ENCODE measurements at regions not wholly inside any gene's neighbourhood (a gene's known extent, or its start where the extent isn't known, plus 50 kb on each side); places are given as distances from the start of the nearest gene placed in this dataset.

DNA sequence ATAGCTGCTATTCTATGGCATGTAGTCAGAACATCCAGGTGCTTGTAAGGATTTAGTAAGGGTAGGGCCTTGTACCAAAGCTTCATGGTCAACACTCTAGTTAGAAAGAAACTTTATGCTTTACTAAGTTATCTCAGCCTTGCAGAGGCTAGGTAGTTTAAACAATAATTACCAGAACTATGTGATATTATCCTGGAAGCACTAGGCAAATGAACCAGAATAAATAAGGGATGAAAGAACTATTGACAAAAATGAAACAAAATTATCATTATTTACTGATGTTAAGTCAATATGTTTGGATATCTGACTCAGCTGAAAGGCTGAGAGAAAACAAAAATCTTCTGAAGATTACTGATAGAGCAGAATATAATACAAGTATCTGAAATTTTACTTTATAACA, 1089.1 kb upstream of the RAG2 start:
- Histone ChIP-seq H2AFZ (no peak overlapping the region), H3K36me3 (ENCODE audit: control insufficient read depth, insufficient read depth, low read length) (no peaks in the 10 kb centered on the region), H3K9me3 (ENCODE audit: control insufficient read depth, low read length) (no peaks in the 10 kb centered on the region), H3K27ac (no peak overlapping the region), H3K4me2 (ENCODE audit: low read length) (no peak overlapping the region), H3K27me3 (ENCODE audit: control insufficient read depth, insufficient read depth, low read length) (no peaks in the 10 kb centered on the region), H3K9ac (no peak overlapping the region), H3K4me1 (no peaks in the 10 kb centered on the region), H3K4me3 (ENCODE audit: low read depth, low read length) (no peak overlapping the region), H3K79me2 (no peaks in the 10 kb centered on the region)
- TF ChIP-seq, protein P1, sequence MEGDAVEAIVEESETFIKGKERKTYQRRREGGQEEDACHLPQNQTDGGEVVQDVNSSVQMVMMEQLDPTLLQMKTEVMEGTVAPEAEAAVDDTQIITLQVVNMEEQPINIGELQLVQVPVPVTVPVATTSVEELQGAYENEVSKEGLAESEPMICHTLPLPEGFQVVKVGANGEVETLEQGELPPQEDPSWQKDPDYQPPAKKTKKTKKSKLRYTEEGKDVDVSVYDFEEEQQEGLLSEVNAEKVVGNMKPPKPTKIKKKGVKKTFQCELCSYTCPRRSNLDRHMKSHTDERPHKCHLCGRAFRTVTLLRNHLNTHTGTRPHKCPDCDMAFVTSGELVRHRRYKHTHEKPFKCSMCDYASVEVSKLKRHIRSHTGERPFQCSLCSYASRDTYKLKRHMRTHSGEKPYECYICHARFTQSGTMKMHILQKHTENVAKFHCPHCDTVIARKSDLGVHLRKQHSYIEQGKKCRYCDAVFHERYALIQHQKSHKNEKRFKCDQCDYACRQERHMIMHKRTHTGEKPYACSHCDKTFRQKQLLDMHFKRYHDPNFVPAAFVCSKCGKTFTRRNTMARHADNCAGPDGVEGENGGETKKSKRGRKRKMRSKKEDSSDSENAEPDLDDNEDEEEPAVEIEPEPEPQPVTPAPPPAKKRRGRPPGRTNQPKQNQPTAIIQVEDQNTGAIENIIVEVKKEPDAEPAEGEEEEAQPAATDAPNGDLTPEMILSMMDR (IDR thresholded peaks at IDR 0.05), result no peak

DNA sequence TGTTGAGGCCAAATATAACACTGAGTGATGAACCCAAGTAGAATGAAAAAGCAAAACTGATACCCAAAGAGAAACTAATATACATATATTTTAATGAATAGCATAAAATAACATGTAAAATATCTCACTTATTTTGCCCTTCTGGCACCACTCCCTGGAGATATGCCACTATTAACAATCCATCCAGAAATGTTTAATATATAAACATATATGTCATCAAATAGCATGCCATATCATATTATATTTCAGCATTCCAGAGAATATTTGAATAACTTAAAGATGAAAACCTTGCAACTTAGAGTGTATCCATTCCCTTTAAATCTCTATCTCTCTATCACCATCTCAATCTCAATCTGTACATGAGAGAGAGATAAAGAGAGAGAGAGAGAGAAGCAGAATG, 1073.3 kb upstream of the RAG2 start:
- TF ChIP-seq, protein P1 (IDR thresholded peaks at IDR 0.05), result no peak

DNA sequence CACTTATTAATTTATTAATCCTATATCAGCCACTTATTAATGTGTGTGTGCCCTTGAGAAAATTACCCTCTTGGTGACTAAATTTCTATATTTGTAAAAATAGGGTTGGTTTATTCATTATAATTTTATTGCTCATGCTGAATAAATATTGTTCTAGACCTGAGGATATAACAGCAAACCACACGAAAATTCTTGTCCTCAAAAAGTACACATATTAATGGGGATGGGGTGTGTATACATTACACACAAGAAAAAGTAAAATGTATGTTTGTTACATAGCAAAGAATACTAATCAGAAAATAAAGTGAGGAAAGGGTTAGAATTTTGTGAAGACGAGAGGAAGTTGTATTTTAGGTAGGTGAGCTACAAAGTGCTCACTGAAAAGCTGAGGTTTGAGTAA, 1068.9 kb upstream of the RAG2 start:
- Histone ChIP-seq H3K9me3 (ENCODE audit: control insufficient read depth, low read length) (no peaks in the 10 kb centered on the region), H2AFZ (no peak overlapping the region), H3K27ac (no peak overlapping the region), H3K9ac (no peak overlapping the region), H3K27me3 (ENCODE audit: control insufficient read depth, insufficient read depth, low read length) (no peaks in the 10 kb centered on the region), H3K79me2 (no peaks in the 10 kb centered on the region), H3K4me2 (ENCODE audit: low read length) (no peak overlapping the region), H3K4me1 (no peaks in the 10 kb centered on the region), H3K4me3 (ENCODE audit: low read depth, low read length) (no peak overlapping the region), H3K36me3 (ENCODE audit: control insufficient read depth, insufficient read depth, low read length) (no peaks in the 10 kb centered on the region)
- TF ChIP-seq, protein P1 (IDR thresholded peaks at IDR 0.05), result no peak

More for the DNA sequence above, 1073.3 kb upstream of the RAG2 start:
- H3K4me1 ChIP-seq, result no peaks in the 10 kb centered on the region
- H3K9me3 ChIP-seq (ENCODE audit: control insufficient read depth, low read length), result no peaks in the 10 kb centered on the region
- no peak overlapping the region for H3K4me3 ChIP-seq (ENCODE audit: low read depth, low read length)
- H3K4me2 ChIP-seq (ENCODE audit: low read length), result no peak overlapping the region
- no peak overlapping the region for H2AFZ ChIP-seq
- no peak overlapping the region for H3K9ac ChIP-seq
- H3K79me2 ChIP-seq, result no peaks in the 10 kb centered on the region
- H3K36me3 ChIP-seq (ENCODE audit: control insufficient read depth, insufficient read depth, low read length), result no peaks in the 10 kb centered on the region
- H3K27ac ChIP-seq, result no peak overlapping the region
- no peaks in the 10 kb centered on the region for H3K27me3 ChIP-seq (ENCODE audit: control insufficient read depth, insufficient read depth, low read length)

DNA sequence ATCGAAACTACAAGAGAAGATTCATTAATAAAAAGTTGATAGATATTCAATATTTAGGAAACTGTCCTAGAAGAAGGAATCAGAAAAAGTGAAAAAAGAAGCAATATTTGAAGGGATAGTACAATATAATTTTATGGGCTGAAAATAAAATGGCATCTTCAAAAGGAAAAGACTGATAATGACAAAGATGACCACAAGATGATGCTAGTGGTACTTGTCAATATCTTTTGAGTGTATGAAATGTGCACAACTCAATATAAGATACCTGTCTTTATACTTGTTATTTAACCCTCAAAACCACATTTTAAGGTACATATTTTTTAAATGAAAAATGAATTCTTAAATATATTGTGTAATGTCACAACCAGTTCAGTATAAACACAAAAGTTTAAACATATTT, 1059.6 kb upstream of the RAG2 start:
- no peak overlapping the region for H3K4me3 ChIP-seq (ENCODE audit: low read depth, low read length)
- H3K9ac ChIP-seq, result no peak overlapping the region
- no peak overlapping the region for H3K27ac ChIP-seq
- H2AFZ ChIP-seq, result no peak overlapping the region
- H3K79me2 ChIP-seq, result no peaks in the 10 kb centered on the region
- H3K9me3 ChIP-seq (ENCODE audit: control insufficient read depth, low read length), result no peaks in the 10 kb centered on the region
- H3K27me3 ChIP-seq (ENCODE audit: control insufficient read depth, insufficient read depth, low read length), result no peaks in the 10 kb centered on the region
- H3K4me1 ChIP-seq, result no peaks in the 10 kb centered on the region
- TF ChIP-seq, protein P1 (IDR thresholded peaks at IDR 0.05), result no peak
- H3K36me3 ChIP-seq (ENCODE audit: control insufficient read depth, insufficient read depth, low read length), result no peaks in the 10 kb centered on the region
- H3K4me2 ChIP-seq (ENCODE audit: low read length), result no peak overlapping the region

DNA sequence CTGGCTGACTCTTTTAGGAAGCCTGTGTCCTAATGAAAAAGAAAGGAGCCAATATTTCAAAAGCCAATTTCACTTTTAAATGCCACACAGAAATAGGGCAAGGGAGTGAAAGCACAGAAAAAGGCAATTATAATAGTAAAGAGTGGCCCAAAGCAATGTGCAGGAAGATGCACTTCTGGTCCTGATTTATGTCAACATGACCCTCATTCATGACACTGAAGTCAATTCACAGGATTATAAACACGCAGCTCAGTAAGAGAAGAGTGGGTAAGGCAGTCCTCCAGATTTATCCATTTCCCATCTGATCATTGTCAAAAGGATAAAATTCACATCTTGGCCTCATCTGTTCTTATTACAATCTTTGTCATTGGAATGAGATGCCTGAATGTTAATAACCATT, 1049.7 kb upstream of the RAG2 start:
- Histone ChIP-seq H3K4me2 (ENCODE audit: low read length) (no peak overlapping the region), H3K27ac (no peak overlapping the region), H2AFZ (no peak overlapping the region), H3K79me2 (no peaks in the 10 kb centered on the region), H3K9me3 (ENCODE audit: control insufficient read depth, low read length) (no peaks in the 10 kb centered on the region), H3K4me3 (ENCODE audit: low read depth, low read length) (no peak overlapping the region), H3K4me1 (no peaks in the 10 kb centered on the region), H3K27me3 (ENCODE audit: control insufficient read depth, insufficient read depth, low read length) (no peaks in the 10 kb centered on the region), H3K9ac (no peak overlapping the region), H3K36me3 (ENCODE audit: control insufficient read depth, insufficient read depth, low read length) (no peaks in the 10 kb centered on the region)
- TF ChIP-seq, protein P1 (IDR thresholded peaks at IDR 0.05), result no peak
